Endodermal cell (in vitro differentiated cells): ENCODE measurements at regions not wholly inside any gene's neighbourhood (a gene's known extent, or its start where the extent isn't known, plus 50 kb on each side); places are given as distances from the start of the nearest gene placed in this dataset.
"Not testable (repeated sequence)": the region's sequence is repeated elsewhere in the genome, so short reads cannot be mapped to it uniquely, and the experiment has no call there.

Source experiments
- DNase-seq: peaks from one replicate; pipeline ENCODE4 v3.0.0-alpha.2; 2017
- H3K27ac ChIP-seq: 2 replicates; pipeline ENCODE4 v1.5.1; 2013; ENCODE audit warnings: mild to moderate bottlenecking, low read depth, low read length, moderate library complexity
- H3K27me3 ChIP-seq: 2 replicates; pipeline ENCODE4 v1.6.1; 2013; ENCODE audit warnings: mild to moderate bottlenecking, low read length, moderate library complexity; ENCODE audit not compliant: insufficient read depth, control insufficient read depth, poor library complexity, severe bottlenecking
- H3K36me3 ChIP-seq: 2 replicates; pipeline ENCODE4 v1.7.0; 2013; ENCODE audit warnings: mild to moderate bottlenecking, low read length, moderate library complexity; ENCODE audit not compliant: control insufficient read depth, insufficient read depth
- H3K4me1 ChIP-seq: one replicate; pipeline ENCODE4 v1.7.0; 2013; ENCODE audit warnings: low read length; ENCODE audit not compliant: control insufficient read depth, insufficient read depth
- H3K4me3 ChIP-seq: 2 replicates; pipeline ENCODE4 v1.5.1; 2013; ENCODE audit warnings: mild to moderate bottlenecking, low read length, moderate library complexity
- H3K9ac ChIP-seq: 2 replicates; pipeline ENCODE4 v1.6.1; 2013; ENCODE audit warnings: mild to moderate bottlenecking, low read length, moderate library complexity; ENCODE audit not compliant: poor library complexity, severe bottlenecking; ENCODE audit errors: extremely low read depth
- H3K9me3 ChIP-seq: 2 replicates; pipeline ENCODE4 v1.6.1; 2013; ENCODE audit warnings: mild to moderate bottlenecking, low read length, moderate library complexity; ENCODE audit not compliant: control insufficient read depth
- H3K27ac Mint-ChIP-seq: 2 replicates; pipeline ENCODE4 v1.8.0; 2020; ENCODE audit warnings: mixed read lengths
- H3K27me3 Mint-ChIP-seq: 2 replicates; pipeline ENCODE4 v1.8.0; 2021; ENCODE audit warnings: mild to moderate bottlenecking, mixed read lengths; ENCODE audit not compliant: insufficient read depth
- H3K36me3 Mint-ChIP-seq: 2 replicates; pipeline ENCODE4 v1.8.0; 2020; ENCODE audit warnings: low read depth, mixed read lengths
- H3K4me1 Mint-ChIP-seq: 2 replicates; pipeline ENCODE4 v1.8.0; 2020; ENCODE audit warnings: mixed read lengths
- H3K4me3 Mint-ChIP-seq: 2 replicates; pipeline ENCODE4 v1.8.0; 2020; ENCODE audit warnings: mild to moderate bottlenecking, moderate library complexity, mixed read lengths
- H3K9me3 Mint-ChIP-seq: 2 replicates; pipeline ENCODE4 v1.8.0; 2020; ENCODE audit warnings: mild to moderate bottlenecking, mixed read lengths
- WGBS, 2 experiments: methylation state at CpG; one replicate each; pipeline versions ENCODE4 v1.1.5 to v1.1.7; 2013; ENCODE audit warnings: missing lambda C conversion rate in 2 of 2, mixed read lengths in 1 of 2; ENCODE audit not compliant: insufficient coverage in 1 of 2, insufficient read length in 1 of 2; 5-methylcytosine and 5-hydroxymethylcytosine counted together
- TF ChIP-seq, protein P1 (sequence below): fragments of 200-600 bp; sonication (generic); conservative IDR thresholded peaks from 2 replicates; pipeline ENCODE4 v1.5.0; 2021; ENCODE audit warnings: antibody characterized with exemption, mild to moderate bottlenecking

- not testable (repeated sequence) for H3K36me3 ChIP-seq, H3K4me1 ChIP-seq, H3K36me3 Mint-ChIP-seq, H3K27ac ChIP-seq, H3K9ac ChIP-seq, H3K27ac Mint-ChIP-seq, H3K27me3 Mint-ChIP-seq, H3K27me3 ChIP-seq, DNase-seq, H3K9me3 ChIP-seq, H3K4me3 ChIP-seq, H3K9me3 Mint-ChIP-seq, H3K4me3 Mint-ChIP-seq, H3K4me1 Mint-ChIP-seq
- 100% methylated on average over 1 of the region's 1 CpG; no CpG with 5 or more reads in 1 of the 2 experiments for WGBS, 2 experiments
Observed at GRCh38 chr1:166667600-166667999, 171.7 kb upstream of the POGK start.

GRCh38 chr1:166671627-166672026 is 167.6 kb upstream of the POGK start:
- Mint-ChIP-seq H3K4me3 (no peak overlapping the region), H3K36me3 (no peaks in the 10 kb centered on the region), H3K4me1 (no peaks in the 10 kb centered on the region), H3K27me3 (no peaks in the 10 kb centered on the region), H3K9me3 (peaks cover 6% of the 10 kb centered on the region), H3K27ac (no peak overlapping the region)
- Histone ChIP-seq H3K4me3 (no peak overlapping the region), H3K9ac (no peak overlapping the region), H3K27me3 (no peaks in the 10 kb centered on the region), H3K9me3 (no peaks in the 10 kb centered on the region), H3K4me1 (no peaks in the 10 kb centered on the region), H3K27ac (no peak overlapping the region), H3K36me3 (no peaks in the 10 kb centered on the region)
- WGBS, 2 experiments, result 92% methylated on average over 2 of the region's 3 CpGs; no CpG with 5 or more reads in 1 of the 2 experiments
- TF ChIP-seq, protein P1, sequence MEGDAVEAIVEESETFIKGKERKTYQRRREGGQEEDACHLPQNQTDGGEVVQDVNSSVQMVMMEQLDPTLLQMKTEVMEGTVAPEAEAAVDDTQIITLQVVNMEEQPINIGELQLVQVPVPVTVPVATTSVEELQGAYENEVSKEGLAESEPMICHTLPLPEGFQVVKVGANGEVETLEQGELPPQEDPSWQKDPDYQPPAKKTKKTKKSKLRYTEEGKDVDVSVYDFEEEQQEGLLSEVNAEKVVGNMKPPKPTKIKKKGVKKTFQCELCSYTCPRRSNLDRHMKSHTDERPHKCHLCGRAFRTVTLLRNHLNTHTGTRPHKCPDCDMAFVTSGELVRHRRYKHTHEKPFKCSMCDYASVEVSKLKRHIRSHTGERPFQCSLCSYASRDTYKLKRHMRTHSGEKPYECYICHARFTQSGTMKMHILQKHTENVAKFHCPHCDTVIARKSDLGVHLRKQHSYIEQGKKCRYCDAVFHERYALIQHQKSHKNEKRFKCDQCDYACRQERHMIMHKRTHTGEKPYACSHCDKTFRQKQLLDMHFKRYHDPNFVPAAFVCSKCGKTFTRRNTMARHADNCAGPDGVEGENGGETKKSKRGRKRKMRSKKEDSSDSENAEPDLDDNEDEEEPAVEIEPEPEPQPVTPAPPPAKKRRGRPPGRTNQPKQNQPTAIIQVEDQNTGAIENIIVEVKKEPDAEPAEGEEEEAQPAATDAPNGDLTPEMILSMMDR, result no peak
- no peak for DNase-seq

DNA sequence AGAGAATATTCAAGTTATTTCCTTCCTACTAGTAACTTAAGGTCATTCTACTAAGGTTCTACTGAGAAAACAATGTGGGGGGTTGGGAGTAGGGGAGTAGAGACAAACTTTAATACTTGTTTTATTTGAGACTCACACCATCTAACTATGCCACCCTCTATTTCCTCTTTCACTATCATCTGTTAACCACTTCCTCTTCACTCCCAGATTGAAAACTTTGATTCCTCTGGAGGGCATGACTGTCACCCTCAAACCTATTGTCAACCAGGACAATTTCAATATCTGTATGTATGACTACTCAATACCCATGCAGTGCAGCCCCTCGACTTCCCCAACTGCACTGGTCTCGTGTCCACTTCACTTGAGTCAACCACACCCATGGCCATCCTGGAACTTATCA is 165.6 kb upstream of the POGK start:
- H3K4me3 Mint-ChIP-seq, result no peak overlapping the region
- TF ChIP-seq, protein P1, result no peak
- no peaks in the 10 kb centered on the region for H3K9me3 ChIP-seq
- H3K36me3 ChIP-seq, result no peaks in the 10 kb centered on the region
- H3K9me3 Mint-ChIP-seq, result no peaks in the 10 kb centered on the region
- 68 to 94% methylated on average over 2 of the region's 2 CpGs for WGBS, 2 experiments
- H3K27ac Mint-ChIP-seq, result no peak overlapping the region
- H3K4me1 ChIP-seq, result no peaks in the 10 kb centered on the region
- no peak overlapping the region for H3K4me3 ChIP-seq
- H3K9ac ChIP-seq, result no peak overlapping the region
- DNase-seq, result no peak
- H3K27ac ChIP-seq, result no peak overlapping the region
- H3K4me1 Mint-ChIP-seq, result no peaks in the 10 kb centered on the region
- no peaks in the 10 kb centered on the region for H3K27me3 ChIP-seq
- H3K36me3 Mint-ChIP-seq, result no peaks in the 10 kb centered on the region
- no peaks in the 10 kb centered on the region for H3K27me3 Mint-ChIP-seq

DNA sequence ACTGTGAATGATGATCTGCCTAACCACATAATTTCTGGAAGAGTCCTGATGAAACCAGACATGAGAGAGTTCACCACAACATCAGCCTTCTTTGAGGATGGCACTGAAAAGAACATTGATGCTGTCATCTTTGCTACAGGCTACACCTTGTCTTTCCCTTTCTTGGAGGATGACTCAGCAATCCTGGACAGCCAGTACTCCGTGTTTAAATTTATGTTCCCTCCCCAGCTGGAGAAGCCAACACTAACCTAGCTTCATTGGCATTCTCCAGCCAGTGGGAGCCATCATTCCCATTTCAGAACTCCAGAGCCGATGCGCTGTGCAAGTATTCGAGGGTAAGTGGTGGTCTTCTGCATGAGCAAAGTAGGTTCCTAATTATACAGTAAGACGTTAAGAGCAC is 164.1 kb upstream of the POGK start:
- TF ChIP-seq, protein P1, result no peak
- H3K4me3 Mint-ChIP-seq, result no peak overlapping the region
- no peaks in the 10 kb centered on the region for H3K27me3 Mint-ChIP-seq
- DNase-seq, result no peak
- Histone ChIP-seq H3K4me3 (no peak overlapping the region), H3K27ac (no peak overlapping the region), H3K9ac (no peak overlapping the region), H3K4me1 (no peaks in the 10 kb centered on the region), H3K36me3 (no peaks in the 10 kb centered on the region), H3K27me3 (no peaks in the 10 kb centered on the region), H3K9me3 (no peaks in the 10 kb centered on the region)
- no peaks in the 10 kb centered on the region for H3K4me1 Mint-ChIP-seq
- no peaks in the 10 kb centered on the region for H3K9me3 Mint-ChIP-seq
- WGBS, 2 experiments, result 83 to 88% methylated on average over 1 to 5 of the region's 5 CpGs
- no peak overlapping the region for H3K27ac Mint-ChIP-seq
- H3K36me3 Mint-ChIP-seq, result no peaks in the 10 kb centered on the region
